ENCODE measurements at regions not wholly inside any gene's neighbourhood (a gene's known extent, or its start where the extent isn't known, plus 50 kb on each side); places are given as distances from the start of the nearest gene placed in this dataset.
A peak's percentile ranks its signal among the peaks of the same experiment; 100 is the strongest.

DNA sequence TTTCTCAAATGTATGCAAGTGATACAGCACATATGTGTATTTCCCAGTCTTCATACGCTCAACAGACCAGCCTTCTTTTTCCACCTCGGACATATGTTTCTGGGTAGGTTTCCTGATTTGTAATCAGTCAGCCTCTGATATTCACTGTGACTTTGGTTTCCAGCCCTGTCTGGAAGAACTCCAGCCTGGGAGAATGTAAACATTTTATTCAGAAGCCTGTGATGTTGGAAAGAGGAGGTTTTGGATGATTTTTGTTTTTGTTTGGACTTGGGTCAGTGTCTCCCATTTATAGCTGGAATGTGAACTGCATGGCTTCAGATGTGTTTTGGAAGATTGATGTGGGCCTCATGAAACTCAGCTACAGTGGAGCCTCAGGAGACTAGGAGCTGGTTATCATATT is 172.2 kb upstream of the CENPW start:
- Histone ChIP-seq H3K4me1 (ENCODE audit: control insufficient read depth, extremely low read depth, insufficient read depth, low read length) (no peaks in the 10 kb centered on the region), H3K4me3 (replicated peaks in 1 of 4; ENCODE audit: control extremely low read depth in 1 of 4, insufficient read depth in 1 of 4, low read depth in 3 of 4, low read length in 4 of 4) (no peak overlapping the region), H3K79me2 (ENCODE audit: control insufficient read depth, insufficient read depth, low read length) (no peaks in the 10 kb centered on the region), H3K9me3 (ENCODE audit: control insufficient read depth, insufficient read depth, low read depth, low read length) (no peaks in the 10 kb centered on the region), H4K20me1 (ENCODE audit: control insufficient read depth, extremely low read depth, insufficient read depth, low read length) (no peaks in the 10 kb centered on the region), H3K4me2 (ENCODE audit: extremely low read depth, insufficient read depth, low read length) (no peak overlapping the region), H2AFZ (ENCODE audit: low read length) (no peak overlapping the region), H3K27me3 (ENCODE audit: control insufficient read depth, insufficient read depth, low read length) (no peaks in the 10 kb centered on the region), H3K36me3 (ENCODE audit: control insufficient read depth, insufficient read depth, low read length) (no peaks in the 10 kb centered on the region), H3K9ac (ENCODE audit: insufficient read depth, low read length) (no peak overlapping the region), H3K27ac (ENCODE audit: insufficient read depth, low read length) (no peak overlapping the region)
- TF ChIP-seq, protein P1, sequence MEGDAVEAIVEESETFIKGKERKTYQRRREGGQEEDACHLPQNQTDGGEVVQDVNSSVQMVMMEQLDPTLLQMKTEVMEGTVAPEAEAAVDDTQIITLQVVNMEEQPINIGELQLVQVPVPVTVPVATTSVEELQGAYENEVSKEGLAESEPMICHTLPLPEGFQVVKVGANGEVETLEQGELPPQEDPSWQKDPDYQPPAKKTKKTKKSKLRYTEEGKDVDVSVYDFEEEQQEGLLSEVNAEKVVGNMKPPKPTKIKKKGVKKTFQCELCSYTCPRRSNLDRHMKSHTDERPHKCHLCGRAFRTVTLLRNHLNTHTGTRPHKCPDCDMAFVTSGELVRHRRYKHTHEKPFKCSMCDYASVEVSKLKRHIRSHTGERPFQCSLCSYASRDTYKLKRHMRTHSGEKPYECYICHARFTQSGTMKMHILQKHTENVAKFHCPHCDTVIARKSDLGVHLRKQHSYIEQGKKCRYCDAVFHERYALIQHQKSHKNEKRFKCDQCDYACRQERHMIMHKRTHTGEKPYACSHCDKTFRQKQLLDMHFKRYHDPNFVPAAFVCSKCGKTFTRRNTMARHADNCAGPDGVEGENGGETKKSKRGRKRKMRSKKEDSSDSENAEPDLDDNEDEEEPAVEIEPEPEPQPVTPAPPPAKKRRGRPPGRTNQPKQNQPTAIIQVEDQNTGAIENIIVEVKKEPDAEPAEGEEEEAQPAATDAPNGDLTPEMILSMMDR (conservative IDR thresholded peaks at IDR 0.05 in 1 of 2, IDR thresholded peaks at IDR 0.05 in 1 of 2; ENCODE audit: low read depth in 1 of 2, low read length in 2 of 2): no peak
- no peak for TF ChIP-seq EZH2 (IDR thresholded peaks at IDR 0.05; ENCODE audit: low read length, missing control alignments)
- DNase-seq (ENCODE audit: low read depth in 2 of 2): peak in 1 of 2 donors; percentile 40

DNA sequence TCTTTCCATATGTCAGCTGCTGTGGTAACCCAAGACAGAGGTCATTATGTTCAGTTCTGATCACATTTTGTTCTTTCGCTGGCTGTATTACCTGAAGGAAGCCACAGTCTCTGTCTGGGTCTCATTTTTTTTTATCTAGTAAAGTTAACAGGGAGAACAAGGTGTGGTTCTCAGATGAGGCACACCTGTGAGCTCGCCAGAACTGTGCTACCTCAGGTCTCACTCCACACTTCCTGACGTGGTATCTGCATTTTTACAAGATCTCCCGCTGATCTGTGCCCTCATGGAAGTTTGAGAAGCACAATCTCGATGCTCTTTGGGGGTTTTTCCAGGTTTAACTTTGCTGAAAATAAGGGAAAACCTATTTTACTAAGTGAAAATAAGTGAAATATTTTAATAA is 169.5 kb upstream of the CENPW start:
- H3K79me2 ChIP-seq (ENCODE audit: control insufficient read depth, insufficient read depth, low read length): no peaks in the 10 kb centered on the region
- H3K9me3 ChIP-seq (ENCODE audit: control insufficient read depth, insufficient read depth, low read depth, low read length): no peaks in the 10 kb centered on the region
- H3K4me2 ChIP-seq (ENCODE audit: extremely low read depth, insufficient read depth, low read length): no peak overlapping the region
- no peak overlapping the region for H2AFZ ChIP-seq (ENCODE audit: low read length)
- H3K4me3 ChIP-seq (replicated peaks in 1 of 4; ENCODE audit: control extremely low read depth in 1 of 4, insufficient read depth in 1 of 4, low read depth in 3 of 4, low read length in 4 of 4): no peak overlapping the region
- H3K4me1 ChIP-seq (ENCODE audit: control insufficient read depth, extremely low read depth, insufficient read depth, low read length): no peaks in the 10 kb centered on the region
- H4K20me1 ChIP-seq (ENCODE audit: control insufficient read depth, extremely low read depth, insufficient read depth, low read length): no peaks in the 10 kb centered on the region
- H3K27me3 ChIP-seq (ENCODE audit: control insufficient read depth, insufficient read depth, low read length): no peaks in the 10 kb centered on the region
- no peak overlapping the region for H3K27ac ChIP-seq (ENCODE audit: insufficient read depth, low read length)
- TF ChIP-seq, protein P1 (conservative IDR thresholded peaks at IDR 0.05 in 1 of 2, IDR thresholded peaks at IDR 0.05 in 1 of 2; ENCODE audit: low read depth in 1 of 2, low read length in 2 of 2): no peak
- no peak for TF ChIP-seq EZH2 (IDR thresholded peaks at IDR 0.05; ENCODE audit: low read length, missing control alignments)
- no peak for DNase-seq (ENCODE audit: low read depth in 2 of 2)
- H3K36me3 ChIP-seq (ENCODE audit: control insufficient read depth, insufficient read depth, low read length): no peaks in the 10 kb centered on the region
- no peak overlapping the region for H3K9ac ChIP-seq (ENCODE audit: insufficient read depth, low read length)

DNA sequence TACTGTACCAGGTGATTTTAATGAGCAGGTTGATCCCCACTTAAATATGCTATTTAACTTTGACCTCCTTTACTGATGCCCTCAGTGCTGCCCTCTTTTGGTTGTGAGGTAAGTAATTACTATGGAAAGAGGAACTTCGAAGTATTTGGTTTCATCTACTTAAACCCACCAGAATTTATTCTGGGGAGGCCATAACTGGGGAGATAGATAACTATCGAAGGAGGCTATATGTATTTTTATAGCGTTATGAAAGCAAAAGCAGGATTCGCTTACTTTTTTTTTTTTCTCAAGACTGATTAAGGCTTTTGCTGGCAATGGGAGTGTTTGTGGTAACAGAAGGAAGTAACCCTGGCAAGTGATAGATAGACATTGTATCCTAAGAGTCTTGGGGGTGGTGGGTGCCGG is 168.9 kb upstream of the CENPW start:
- Histone ChIP-seq H3K9me3 (ENCODE audit: control insufficient read depth, insufficient read depth, low read depth, low read length) (no peaks in the 10 kb centered on the region), H2AFZ (ENCODE audit: low read length) (no peak overlapping the region), H3K36me3 (ENCODE audit: control insufficient read depth, insufficient read depth, low read length) (no peaks in the 10 kb centered on the region), H3K4me2 (ENCODE audit: extremely low read depth, insufficient read depth, low read length) (no peak overlapping the region), H3K4me3 (replicated peaks in 1 of 4; ENCODE audit: control extremely low read depth in 1 of 4, insufficient read depth in 1 of 4, low read depth in 3 of 4, low read length in 4 of 4) (no peak overlapping the region), H3K4me1 (ENCODE audit: control insufficient read depth, extremely low read depth, insufficient read depth, low read length) (no peaks in the 10 kb centered on the region), H3K9ac (ENCODE audit: insufficient read depth, low read length) (no peak overlapping the region), H3K27me3 (ENCODE audit: control insufficient read depth, insufficient read depth, low read length) (no peaks in the 10 kb centered on the region), H4K20me1 (ENCODE audit: control insufficient read depth, extremely low read depth, insufficient read depth, low read length) (no peaks in the 10 kb centered on the region), H3K79me2 (ENCODE audit: control insufficient read depth, insufficient read depth, low read length) (no peaks in the 10 kb centered on the region), H3K27ac (ENCODE audit: insufficient read depth, low read length) (no peak overlapping the region)
- no peak for TF ChIP-seq EZH2 (IDR thresholded peaks at IDR 0.05; ENCODE audit: low read length, missing control alignments)
- TF ChIP-seq, protein P1 (conservative IDR thresholded peaks at IDR 0.05 in 1 of 2, IDR thresholded peaks at IDR 0.05 in 1 of 2; ENCODE audit: low read depth in 1 of 2, low read length in 2 of 2): peak; percentile 31 to 55
- peak in 1 of 2 donors; percentile 34 for DNase-seq (ENCODE audit: low read depth in 2 of 2)

Measured in fibroblast of lung (primary cell).